ENCODE measurements at regions not wholly inside any gene's neighbourhood (a gene's known extent, or its start where the extent isn't known, plus 50 kb on each side); places are given as distances from the start of the nearest gene placed in this dataset.
"Not testable (repeated sequence)": the region's sequence is repeated elsewhere in the genome, so short reads cannot be mapped to it uniquely, and the experiment has no call there.

DNA sequence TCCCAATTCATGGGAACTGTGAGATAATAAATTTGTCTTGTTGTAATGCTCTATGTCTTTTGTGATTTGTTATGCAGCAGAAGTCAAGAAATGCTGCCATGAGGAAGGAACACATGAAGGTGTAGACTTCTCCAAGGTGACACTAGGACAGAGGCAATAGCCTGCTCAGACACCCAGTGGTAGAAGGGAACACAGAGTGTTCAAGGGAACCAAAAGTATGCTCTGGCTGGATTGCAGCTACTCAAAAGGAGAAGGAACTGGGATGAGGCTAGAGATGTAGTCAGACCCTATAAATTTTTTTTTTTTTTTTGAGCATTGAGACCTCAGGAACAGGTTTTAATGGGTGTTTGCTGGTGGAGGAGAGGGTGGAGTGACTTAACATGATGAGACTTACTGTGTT, 232.5 kb downstream of the PARP8 start:
- no peak for DNase-seq (ENCODE audit: low spot score)
- intact Hi-C loops (cut with DNase I) = no loop called here

DNA sequence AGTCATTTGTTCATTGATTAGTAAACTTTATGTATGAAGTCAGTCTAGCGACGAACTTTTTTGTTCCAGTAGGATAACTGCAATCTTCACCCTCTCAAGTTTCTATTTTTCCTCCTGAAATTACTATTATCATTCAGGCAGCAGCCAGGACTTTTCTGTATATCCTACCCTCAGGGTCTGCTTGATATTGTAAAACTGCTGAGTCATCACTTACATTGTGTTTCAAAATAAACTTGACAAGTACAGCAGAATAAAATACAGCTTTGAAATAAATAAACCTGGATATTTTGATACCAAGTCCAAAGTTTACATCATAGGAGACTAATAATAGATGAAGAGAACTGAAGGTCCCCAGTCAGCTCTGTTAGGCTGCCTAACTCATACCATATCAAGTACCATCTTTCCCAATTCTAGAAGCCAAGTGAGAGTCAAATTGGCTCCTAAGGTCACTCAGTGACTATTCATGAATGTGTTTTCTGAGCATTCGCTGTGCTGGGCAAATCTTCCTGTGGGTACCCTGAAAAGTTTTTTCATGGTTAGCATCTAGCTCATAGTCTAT, 234.6 kb downstream of the PARP8 start:
- no peak for DNase-seq (ENCODE audit: low spot score)
- intact Hi-C loops (cut with DNase I) = no loop called here

DNA sequence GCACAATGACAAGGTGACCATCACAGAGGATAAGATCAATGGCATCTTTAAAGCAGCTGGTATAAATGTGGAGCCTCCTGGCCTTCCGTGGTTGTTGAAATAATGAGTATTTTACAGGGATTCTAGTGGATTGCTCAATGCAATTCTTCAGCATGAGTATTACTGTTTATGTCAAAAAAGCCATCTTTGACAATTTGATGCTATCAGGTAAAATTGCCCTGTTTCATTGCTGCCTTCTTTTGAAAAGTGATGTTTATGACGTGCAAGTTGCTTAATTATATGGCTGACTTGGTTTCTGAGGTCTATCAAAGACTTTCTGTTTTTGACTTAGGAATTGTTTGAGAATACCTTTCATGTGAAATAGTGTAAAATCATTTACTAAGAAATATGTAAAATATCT, 237.2 kb downstream of the PARP8 start:
- no peak for DNase-seq (ENCODE audit: low spot score)
- intact Hi-C loops (cut with DNase I) = no loop called here

DNA sequence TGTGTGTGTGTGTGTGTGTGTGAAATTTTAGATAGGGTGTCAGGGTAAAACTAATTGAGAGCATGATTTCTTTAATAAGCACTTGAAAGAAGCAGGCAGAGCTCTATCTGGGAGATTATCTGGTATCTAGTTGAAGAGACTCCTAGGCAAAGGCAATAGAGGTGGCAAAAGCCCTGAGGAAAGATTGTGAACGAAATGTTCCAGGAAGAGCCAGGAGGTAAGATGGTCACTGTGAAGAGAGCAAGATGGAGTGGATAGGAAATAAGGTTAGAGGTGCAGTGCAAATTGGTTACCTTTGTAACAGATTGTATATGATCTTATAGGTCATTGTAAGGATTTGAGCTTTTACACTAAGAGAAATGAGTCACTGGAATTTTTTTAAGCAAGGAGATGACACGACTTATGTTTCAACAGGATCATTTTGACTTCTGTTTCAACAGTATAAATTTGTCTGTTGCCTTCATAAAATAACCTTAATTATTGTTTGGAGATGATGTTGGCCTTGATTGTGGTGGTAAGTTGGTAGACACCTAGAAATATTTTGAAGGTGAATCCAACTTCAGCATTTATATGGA, 239.6 kb downstream of the PARP8 start:
- intact Hi-C loops (cut with DNase I) = no loop called here
- DNase-seq (ENCODE audit: low spot score) = no peak

- DNase-seq (ENCODE audit: low spot score); intact Hi-C loops (cut with DNase I): not testable (repeated sequence)
These were observed 253.7 kb downstream of the PARP8 start for GRCh38 chr5:50920160-50920559.

DNA sequence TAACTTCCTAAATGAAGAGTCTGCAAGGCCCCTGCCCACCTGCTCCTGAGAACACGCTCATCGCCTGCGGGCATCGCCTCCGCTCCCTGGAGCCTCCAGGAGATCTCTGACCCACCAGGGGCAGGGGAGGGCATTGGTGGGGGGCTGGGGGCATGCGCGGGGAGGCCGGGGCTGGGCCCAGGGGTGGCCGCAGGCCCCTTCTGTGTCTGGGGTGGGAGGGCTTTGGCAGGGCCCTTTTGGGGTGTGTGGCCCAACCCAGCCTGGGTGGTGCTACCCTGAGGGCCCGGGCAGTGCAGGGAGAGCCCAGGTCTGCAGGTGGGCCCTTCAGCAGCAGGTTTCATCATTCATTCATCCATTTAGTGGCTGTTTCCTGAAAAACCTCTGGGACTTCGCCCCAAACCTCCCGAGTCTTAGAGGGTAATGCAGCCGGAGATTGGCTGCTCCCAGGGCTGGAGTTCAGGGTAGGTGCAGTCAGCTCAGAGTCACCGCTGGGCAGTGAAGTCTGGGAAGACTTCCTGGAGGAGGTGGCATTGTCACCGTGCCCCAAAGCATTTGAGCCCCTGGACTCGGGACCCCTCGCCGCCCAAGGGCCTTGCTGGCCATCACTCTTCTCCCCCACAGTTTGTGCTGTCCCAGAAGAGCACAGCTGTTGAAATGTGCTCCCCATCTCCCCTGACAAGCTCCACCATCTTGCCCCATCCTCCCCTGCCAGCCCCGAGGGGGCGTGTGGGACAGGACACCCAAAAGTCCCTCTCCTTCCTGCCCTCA, 255.1 kb downstream of the PARP8 start:
- no peak for DNase-seq (ENCODE audit: low spot score)
- intact Hi-C loops (cut with DNase I) = no loop called here

DNA sequence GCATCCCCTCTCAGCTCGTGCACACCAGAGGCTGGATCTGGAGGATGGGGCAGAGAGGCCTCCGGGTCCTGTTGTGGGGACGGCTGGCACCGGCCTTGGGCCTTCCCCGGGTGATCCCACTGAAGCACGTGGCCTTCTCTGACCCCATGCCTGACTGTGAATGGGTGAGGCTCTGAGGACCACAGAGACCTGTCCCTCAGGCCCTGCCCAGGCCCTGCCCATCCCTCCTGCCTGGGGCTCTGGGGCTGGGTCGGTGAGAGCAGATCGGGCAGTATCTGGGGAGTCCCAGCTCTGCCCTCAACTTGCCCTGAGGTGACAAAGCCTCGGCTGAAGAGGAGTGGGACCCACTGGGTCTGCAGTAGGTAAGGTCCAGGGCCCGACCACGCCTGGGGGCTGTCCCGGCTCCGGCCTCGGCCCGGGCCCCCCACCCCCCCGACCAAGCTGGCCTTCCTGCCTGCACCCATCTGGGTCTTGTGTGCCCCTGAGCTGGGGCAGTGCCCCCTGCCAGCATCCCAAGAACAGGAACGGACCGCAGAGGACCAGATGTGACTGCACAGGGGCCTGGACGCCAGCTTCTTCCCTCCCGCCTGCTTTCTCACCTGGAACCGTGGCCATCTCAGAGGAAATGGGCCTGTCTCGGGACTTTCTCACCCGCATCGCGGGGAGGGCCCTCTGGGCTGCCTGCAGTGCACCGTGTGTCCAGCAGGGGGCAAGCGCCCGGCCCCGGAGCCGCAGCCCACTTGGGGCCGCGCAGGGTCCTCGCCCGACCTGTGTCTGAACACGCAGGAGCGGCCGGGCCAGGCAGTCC, 255.9 kb downstream of the PARP8 start:
- DNase-seq (ENCODE audit: low spot score) = not testable (repeated sequence)

GRCh38 chr5:50922942-50923767, 256.7 kb downstream of the PARP8 start:
- intact Hi-C loops (cut with DNase I) = no loop called here
- no peak for DNase-seq (ENCODE audit: low spot score)

More for the DNA sequence above, 255.9 kb downstream of the PARP8 start:
- intact Hi-C loops (cut with DNase I) = not testable (repeated sequence)

DNA sequence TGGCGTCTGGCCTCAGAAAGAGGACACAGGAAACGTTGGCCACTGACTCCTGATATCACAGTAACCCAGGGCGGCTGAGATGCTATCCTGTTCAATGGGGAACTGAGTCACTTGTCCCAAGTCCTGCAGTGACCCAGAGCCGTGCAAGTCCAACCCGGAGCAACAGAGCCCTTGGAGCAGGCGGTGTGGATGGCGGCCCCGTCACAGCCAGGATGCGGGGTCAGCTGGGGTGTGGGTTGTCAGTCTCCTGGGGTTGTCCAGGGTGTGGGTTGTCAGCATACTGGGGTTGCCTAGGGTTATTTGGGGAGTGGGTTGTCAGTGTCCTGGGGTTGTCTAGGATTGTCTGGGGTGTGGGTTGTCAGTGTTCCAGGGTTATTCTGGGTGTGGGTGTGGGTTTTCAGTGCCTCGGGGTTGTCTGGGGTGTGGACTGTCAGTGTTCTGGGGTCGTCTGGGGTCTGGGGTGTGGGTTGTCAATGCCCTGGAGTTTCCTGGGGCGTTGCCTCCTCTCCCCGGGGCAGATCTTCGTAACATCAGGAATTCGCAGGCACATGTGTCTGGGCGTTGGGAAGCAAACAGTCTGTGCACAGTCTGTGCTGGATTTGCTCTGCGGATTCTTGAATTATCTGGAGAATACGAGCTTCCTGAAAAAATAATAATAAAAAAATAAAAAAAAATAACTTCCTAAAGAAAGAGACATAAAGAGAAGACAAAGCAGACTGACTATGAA, 257.5 kb downstream of the PARP8 start:
- no peak for DNase-seq (ENCODE audit: low spot score)
- intact Hi-C loops (cut with DNase I) = no loop called here

DNA sequence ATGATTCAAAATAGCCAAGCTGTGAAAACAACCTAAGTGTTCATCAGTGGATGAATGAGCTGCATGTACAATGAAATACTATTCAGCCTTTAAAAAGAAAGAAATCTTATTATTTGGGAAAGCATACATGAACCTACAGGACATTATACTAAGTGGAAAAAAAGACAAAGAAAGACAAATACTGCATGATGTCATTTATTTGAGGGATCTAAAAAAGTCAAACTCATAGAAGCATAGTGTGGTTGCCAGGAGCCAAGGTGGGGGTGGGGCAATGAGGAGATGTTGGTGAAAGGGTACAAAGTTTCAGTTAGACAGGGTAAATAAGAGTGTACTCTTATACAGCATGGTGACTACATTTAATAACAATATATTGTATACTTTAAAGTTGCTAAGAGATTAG, 261.5 kb downstream of the PARP8 start:
- no peak for DNase-seq (ENCODE audit: low spot score)
- intact Hi-C loops (cut with DNase I) = no loop called here

DNA sequence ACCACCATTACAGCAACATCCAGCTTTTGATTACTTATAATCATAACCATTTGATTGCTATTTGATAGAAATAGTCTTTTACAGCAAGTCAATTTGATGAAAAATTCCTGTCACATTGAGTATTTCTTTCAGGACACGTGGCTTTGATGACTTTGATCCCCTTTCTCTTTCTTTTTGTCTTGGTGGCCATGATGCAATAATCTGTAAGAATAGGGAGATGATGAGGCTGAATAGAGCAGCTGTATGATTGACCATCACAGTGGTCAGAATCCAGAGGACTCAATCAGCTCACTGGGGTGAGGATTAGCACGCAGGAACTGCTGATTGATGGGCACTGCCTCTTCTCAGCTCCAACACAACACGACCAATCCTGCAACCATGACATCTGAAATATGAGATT, 262.7 kb downstream of the PARP8 start:
- DNase-seq (ENCODE audit: low spot score) = no peak
- intact Hi-C loops (cut with DNase I) = no loop called here

DNA sequence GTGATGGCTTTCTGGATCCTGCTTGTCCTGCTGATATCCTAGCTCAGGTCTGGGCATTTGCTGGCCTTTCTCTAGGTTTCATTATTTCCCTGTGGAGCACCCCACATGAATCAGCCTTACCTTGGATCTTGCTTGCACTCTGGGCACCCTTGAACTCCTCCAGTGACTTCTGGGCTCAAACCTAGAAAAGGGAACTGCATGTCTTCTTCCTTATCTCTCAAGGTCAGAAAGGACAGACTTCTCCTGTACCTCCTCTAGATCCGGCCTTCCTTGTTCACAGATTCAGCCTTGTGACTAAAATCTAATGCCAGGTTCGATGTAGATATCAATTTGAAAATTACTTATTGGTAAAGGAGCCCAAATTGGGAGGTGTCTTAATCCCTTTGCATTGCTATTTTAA, 267.9 kb downstream of the PARP8 start:
- DNase-seq (ENCODE audit: low spot score) = no peak
- intact Hi-C loops (cut with DNase I) = no loop called here

DNA sequence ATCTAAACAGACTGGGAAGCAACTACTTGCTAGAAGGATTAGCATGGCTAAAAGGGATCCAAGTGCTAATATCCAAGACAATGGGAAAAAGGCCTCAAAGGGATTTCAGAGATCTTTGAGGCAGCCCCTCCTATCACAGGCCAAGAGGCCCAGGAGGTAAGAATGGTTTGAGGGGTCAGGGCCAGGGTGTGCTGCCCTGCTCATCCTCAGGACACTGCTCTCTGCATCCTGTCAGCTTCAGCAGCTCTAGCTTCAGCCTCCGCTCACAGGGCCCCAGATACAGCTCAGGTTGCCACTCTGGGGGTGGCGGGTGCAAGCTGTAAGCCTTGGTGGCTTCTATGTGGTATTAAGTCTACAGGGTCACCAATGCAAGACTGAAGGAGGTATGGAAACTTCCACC, 278.7 kb downstream of the PARP8 start:
- DNase-seq (ENCODE audit: low spot score) = no peak
- intact Hi-C loops (cut with DNase I) = no loop called here

GRCh38 chr5:50947906-50948683, 281.7 kb downstream of the PARP8 start:
- intact Hi-C loops (cut with DNase I) = no loop called here
- DNase-seq (ENCODE audit: low spot score) = no peak

DNA sequence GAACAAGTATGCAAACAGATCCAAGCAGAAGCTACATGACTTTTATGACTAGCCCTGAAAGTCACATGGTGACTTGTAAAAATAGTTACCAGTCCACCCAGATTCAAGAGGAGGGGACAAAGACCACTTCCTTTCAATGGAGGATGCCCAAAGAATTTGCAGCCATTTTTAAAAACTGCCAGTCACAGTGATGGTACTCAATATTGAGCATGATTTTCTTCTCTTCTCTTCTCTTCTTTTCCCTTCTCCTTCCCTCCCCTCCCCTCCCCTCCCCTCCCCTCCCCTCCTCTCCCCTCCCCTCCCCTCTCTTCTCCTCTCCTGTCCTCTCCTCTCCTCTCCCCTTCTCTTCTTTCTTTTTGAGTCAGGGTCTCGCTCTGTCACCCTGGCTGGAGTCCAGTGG, 286.9 kb downstream of the PARP8 start:
- intact Hi-C loops (cut with DNase I) = no loop called here
- DNase-seq (ENCODE audit: low spot score) = no peak

- intact Hi-C loops (cut with DNase I) = loop anchor here (2.0 to 5.0 kb wide), 2 partner anchors 1048 to 1698 kb away; no protein-coding TSS in a partner anchor
- DNase-seq (ENCODE audit: low spot score) = no peak
These were observed 292.5 kb downstream of the PARP8 start for GRCh38 chr5:50958852-50959457.

DNA sequence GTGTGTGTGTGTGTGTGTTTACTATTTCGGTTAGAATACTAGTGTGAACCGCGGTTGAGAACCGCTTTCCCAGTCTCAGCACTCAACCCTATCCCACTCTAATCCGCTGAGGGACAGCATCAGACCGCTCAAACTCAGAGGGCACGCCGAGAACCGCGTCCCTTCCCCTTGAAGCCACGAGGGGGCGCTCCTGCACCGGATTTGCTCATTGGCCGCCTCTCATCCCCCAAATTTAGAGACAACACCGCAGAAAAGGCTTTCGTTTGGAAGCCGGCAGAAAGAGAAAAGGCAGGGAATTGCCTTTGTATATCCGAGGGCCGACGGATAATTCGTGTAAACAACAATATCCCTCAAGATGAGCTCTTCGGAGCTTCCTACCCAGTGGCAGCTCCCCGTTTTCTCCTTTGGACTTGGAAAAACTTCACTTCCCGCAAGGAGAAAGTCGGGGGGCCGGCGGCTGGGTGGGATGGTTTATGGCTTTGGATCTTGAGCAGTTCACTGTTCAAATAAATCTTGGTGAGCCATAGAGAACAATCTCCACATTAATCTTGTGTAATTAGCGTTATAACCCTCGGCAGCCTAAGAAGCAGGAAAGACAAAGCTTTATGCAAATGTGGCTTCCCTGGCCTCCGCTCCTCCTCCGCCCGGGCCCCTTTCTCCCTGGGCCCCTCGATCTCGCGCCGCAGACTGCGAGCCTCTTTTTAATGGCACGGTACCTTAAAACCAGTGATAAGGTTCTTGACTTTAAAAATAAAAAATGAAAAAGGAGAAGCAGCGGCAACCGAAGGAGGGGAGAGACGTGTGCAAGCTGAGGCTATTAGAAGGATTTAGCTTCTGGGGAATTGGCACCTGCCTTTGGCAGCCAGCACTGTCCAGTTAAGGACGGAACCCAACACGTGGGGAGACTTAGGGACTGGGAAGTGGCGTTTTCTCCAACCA, 296.8 kb downstream of the PARP8 start:
- intact Hi-C loops (cut with DNase I) = no loop called here
- DNase-seq (ENCODE audit: low spot score) = no peak
